SK-N-SH (cell line): ENCODE measurements at regions not wholly inside any gene's neighbourhood (a gene's known extent, or its start where the extent isn't known, plus 50 kb on each side); places are given as distances from the start of the nearest gene placed in this dataset.

Experiments
- CTCF ChIA-PET: fragments of 300-600, 350-600 bp; formaldehyde crosslinking; extraction: SDS; loops from one replicate; lab custom pipeline; 2021; lab: Yijun Ruan, JAX
- POLR2A ChIA-PET: fragments of 350-600 bp; sonication (Branson Sonifier 250); formaldehyde crosslinking; extraction: SDS; loops from one replicate; lab custom pipeline; 2020; ENCODE audit warnings: antibody characterized with exemption, inconsistent platforms; lab: Yijun Ruan, JAX
- DNase-seq: peaks from one replicate; pipeline ENCODE4 v3.0.0; 2012
- H2AFZ ChIP-seq: fragments of 200-600 bp; sonication (generic); 2 replicates; pipeline ENCODE4 v1.8.1; 2016; ENCODE audit warnings: antibody characterized with exemption, mild to moderate bottlenecking, low read depth
- H3F3A ChIP-seq: fragments of 200-600 bp; sonication (generic); replicated peaks from 2 replicates; pipeline ENCODE3; 2016; ENCODE audit warnings: antibody characterized with exemption, mild to moderate bottlenecking; ENCODE audit not compliant: insufficient read depth
- H3K27ac ChIP-seq, 2 experiments: fragments of 200-500 bp in 1 of 2; fragments of 200-600 bp in 1 of 2; sonication (Bioruptor generic) in 1 of 2; sonication (generic), shearing (Covaris generic) in 1 of 2; 2 replicates each; pipeline versions ENCODE4 v1.5.1 to v1.6.1; 2014 to 2016; ENCODE audit warnings: low read depth in 2 of 2, inconsistent platforms in 1 of 2, low read length in 1 of 2, mild to moderate bottlenecking in 1 of 2, mixed read lengths in 1 of 2
- H3K27me3 ChIP-seq: fragments of 200-600 bp; sonication (generic), shearing (Covaris generic); 2 replicates; pipeline ENCODE4 v1.6.1; 2016; ENCODE audit warnings: mixed run types; ENCODE audit not compliant: insufficient read depth
- H3K36me3 ChIP-seq, 2 experiments: fragments of 200-500 bp in 1 of 2; fragments of 200-600 bp in 1 of 2; sonication (Bioruptor generic) in 1 of 2; sonication (generic) in 1 of 2; replicated peaks in 1 of 2; 2 replicates each; pipeline versions ENCODE3 to v1.5.1; 2014 to 2016; ENCODE audit warnings: low read length in 1 of 2, mild to moderate bottlenecking in 1 of 2; ENCODE audit not compliant: insufficient read depth in 2 of 2, control insufficient read depth in 1 of 2
- H3K4me1 ChIP-seq, 2 experiments: fragments of 200-500 bp in 1 of 2; fragments of 200-600 bp in 1 of 2; sonication (Bioruptor generic) in 1 of 2; sonication (generic), shearing (Covaris generic) in 1 of 2; 2 replicates each; pipeline versions ENCODE4 v1.5.1 to v1.6.1; 2014 to 2016; ENCODE audit warnings: low read depth in 1 of 2, low read length in 1 of 2, mixed run types in 1 of 2; ENCODE audit not compliant: insufficient read depth in 2 of 2, control insufficient read depth in 1 of 2
- H3K4me2 ChIP-seq: fragments of 200-600 bp; sonication (generic), shearing (Covaris generic); 2 replicates; pipeline ENCODE4 v1.6.1; 2017; ENCODE audit warnings: mixed run types
- H3K4me3 ChIP-seq, 2 experiments: fragments of 200-500 bp in 1 of 2; fragments of 200-600 bp in 1 of 2; sonication (Bioruptor generic) in 1 of 2; sonication (generic), shearing (Covaris generic) in 1 of 2; 2 replicates each; pipeline versions ENCODE4 v1.5.1 to v1.8.1; 2014 to 2016; ENCODE audit warnings: low read depth in 2 of 2, inconsistent platforms in 1 of 2, low read length in 1 of 2, mild to moderate bottlenecking in 1 of 2, mixed read lengths in 1 of 2, moderate library complexity in 1 of 2
- H3K79me2 ChIP-seq: fragments of 200-600 bp; sonication (generic); 2 replicates; pipeline ENCODE4 v1.8.1; 2017; ENCODE audit warnings: mild to moderate bottlenecking; ENCODE audit not compliant: insufficient read depth
- H3K9ac ChIP-seq: fragments of 200-600 bp; sonication (generic); 2 replicates; pipeline ENCODE4 v1.6.1; 2017; ENCODE audit warnings: mixed run types
- H3K9me2 ChIP-seq: fragments of 200-600 bp; sonication (generic); 2 replicates; pipeline ENCODE4 v1.6.1; 2017; ENCODE audit warnings: mixed run types
- H3K9me3 ChIP-seq: fragments of 200-600 bp; sonication (generic); 2 replicates; pipeline ENCODE4 v1.6.1; 2017; ENCODE audit warnings: mixed run types, mild to moderate bottlenecking, moderate library complexity
- H4K20me1 ChIP-seq: fragments of 200-600 bp; sonication (generic); 2 replicates; pipeline ENCODE4 v1.6.1; 2017; ENCODE audit warnings: mild to moderate bottlenecking, mixed run types; ENCODE audit not compliant: insufficient read depth
- ELF1 ChIP-seq: IDR thresholded peaks from 2 replicates; pipeline ENCODE4 v1.4.0; 2012
- FOXJ3 ChIP-seq: sonication (generic); formaldehyde crosslinking; IDR thresholded peaks from 2 replicates; pipeline ENCODE4 v1.5.1; 2020; ENCODE audit warnings: mild to moderate bottlenecking, missing genetic modification reagents
- FOXM1 ChIP-seq: IDR thresholded peaks from 2 replicates; pipeline ENCODE4 v1.4.0; 2012; ENCODE audit warnings: low read depth, mild to moderate bottlenecking
- GABPA ChIP-seq: IDR thresholded peaks from 2 replicates; pipeline ENCODE4 v1.4.0; 2012; ENCODE audit warnings: low read depth, mild to moderate bottlenecking
- GATA2 ChIP-seq: sonication (generic); formaldehyde crosslinking; IDR thresholded peaks from 2 replicates; pipeline ENCODE4 v1.5.0; 2020; ENCODE audit warnings: mild to moderate bottlenecking, missing genetic modification reagents
- JUND ChIP-seq: IDR thresholded peaks from 2 replicates; pipeline ENCODE4 v1.4.0; 2012
- MEF2A ChIP-seq: IDR thresholded peaks from 2 replicates; pipeline ENCODE4 v1.4.0; 2012; ENCODE audit warnings: low read depth, borderline replicate concordance
- POLR2AphosphoS5 ChIP-seq: IDR thresholded peaks from 2 replicates; pipeline ENCODE4 v1.6.1; 2012; ENCODE audit warnings: low read depth, low read length
- RCOR1 ChIP-seq: fragments of 150-350 bp; IDR thresholded peaks from 2 replicates; pipeline ENCODE4 v1.6.1; 2017; ENCODE audit warnings: antibody characterized with exemption, low read length
- RXRA ChIP-seq: IDR thresholded peaks from 2 replicates; pipeline ENCODE4 v1.4.0; 2012; ENCODE audit warnings: low read depth, mild to moderate bottlenecking, borderline replicate concordance
- SIN3A ChIP-seq: IDR thresholded peaks from 2 replicates; pipeline ENCODE4 v1.6.1; 2012; ENCODE audit warnings: low read depth, mild to moderate bottlenecking, low read length, moderate library complexity, borderline replicate concordance
- SMC3 ChIP-seq: IDR thresholded peaks from 2 replicates; pipeline ENCODE4 v1.6.1; 2012; ENCODE audit warnings: low read depth, low read length, improper control_type of control experiment
- TAF1 ChIP-seq: IDR thresholded peaks from 2 replicates; pipeline ENCODE4 v1.6.1; 2012; ENCODE audit warnings: low read depth, mild to moderate bottlenecking, low read length, moderate library complexity, borderline replicate concordance
- TEAD4 ChIP-seq: IDR thresholded peaks from 2 replicates; pipeline ENCODE4 v1.4.0; 2012; ENCODE audit warnings: mild to moderate bottlenecking, borderline replicate concordance; ENCODE audit not compliant: insufficient read depth
- YY1 ChIP-seq: IDR thresholded peaks from 2 replicates; pipeline ENCODE4 v1.4.0; 2012; ENCODE audit warnings: low read depth, mild to moderate bottlenecking
- WGBS: methylation state at CpG from one replicate; pipeline ENCODE4 v1.1.6; 2017; ENCODE audit warnings: low lambda C conversion rate; 5-methylcytosine and 5-hydroxymethylcytosine counted together
- TF ChIP-seq, protein P1 (sequence below): IDR thresholded peaks from 2 replicates; pipeline ENCODE4; 2012
- TF ChIP-seq, protein P2 (sequence below): fragments of 150-350 bp; IDR thresholded peaks from 2 replicates; pipeline ENCODE4 v1.6.1; 2016; ENCODE audit warnings: mild to moderate bottlenecking, low read depth, low read length
- TF ChIP-seq, protein P3 (sequence below): IDR thresholded peaks from 2 replicates; pipeline ENCODE4 v1.4.0; 2012; ENCODE audit warnings: low read depth, borderline replicate concordance
- TF ChIP-seq, protein P4 (sequence below): IDR thresholded peaks from 2 replicates; pipeline ENCODE4 v1.4.0; 2012; ENCODE audit warnings: low read depth
- TF ChIP-seq, protein P5 (sequence below): IDR thresholded peaks from 2 replicates; pipeline ENCODE4 v1.6.1; 2012; ENCODE audit warnings: mild to moderate bottlenecking, low read depth, low read length, moderate library complexity

DNA sequence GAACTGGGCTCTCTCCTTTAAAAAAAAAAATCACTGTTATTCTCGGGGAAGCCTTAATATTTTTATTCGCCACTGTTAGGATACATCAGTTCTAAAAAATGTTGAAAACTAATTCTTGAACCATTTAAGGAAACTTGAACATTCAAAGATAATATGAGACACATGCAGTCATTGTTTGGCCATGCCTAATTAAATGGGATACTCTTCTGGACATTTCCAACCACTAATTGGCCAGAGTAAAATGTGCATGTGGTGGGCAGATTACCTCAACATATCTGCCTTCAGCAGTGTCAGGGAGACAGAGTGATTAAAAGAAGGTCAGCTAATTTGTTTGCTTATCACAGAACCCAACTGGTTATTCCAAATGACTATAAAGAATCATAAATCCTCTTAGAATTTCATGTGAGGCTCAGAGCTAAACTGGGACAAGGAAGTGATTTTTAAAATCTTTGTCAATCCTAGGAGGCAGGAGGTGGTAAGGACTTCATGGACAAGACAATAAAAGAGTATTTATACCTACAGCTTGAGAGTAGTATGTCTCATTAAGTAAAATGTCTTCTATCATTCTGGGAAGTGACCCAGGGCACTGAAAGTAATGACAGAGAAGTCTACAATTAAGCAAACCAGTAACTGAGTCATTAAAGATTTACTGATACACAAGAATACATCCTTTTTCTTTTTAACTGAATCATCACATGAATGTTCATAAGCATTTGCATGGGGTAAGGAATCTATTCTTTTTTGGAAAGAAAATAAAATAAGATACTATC is 242.9 kb upstream of the TRPM3 start:
- H3K27ac ChIP-seq = no peak overlapping the region
- TF ChIP-seq ELF1 (no peak), JUND (no peak), SIN3A (no peak), SMC3 (no peak), TAF1 (no peak), FOXM1 (no peak), YY1 (no peak), POLR2AphosphoS5 (no peak), GABPA (no peak), GATA2 (CRISPR knock-in tag) (no peak), RCOR1 (no peak), TEAD4 (no peak), MEF2A (no peak), RXRA (no peak), FOXJ3 (no peak)
- TF ChIP-seq, protein P1, sequence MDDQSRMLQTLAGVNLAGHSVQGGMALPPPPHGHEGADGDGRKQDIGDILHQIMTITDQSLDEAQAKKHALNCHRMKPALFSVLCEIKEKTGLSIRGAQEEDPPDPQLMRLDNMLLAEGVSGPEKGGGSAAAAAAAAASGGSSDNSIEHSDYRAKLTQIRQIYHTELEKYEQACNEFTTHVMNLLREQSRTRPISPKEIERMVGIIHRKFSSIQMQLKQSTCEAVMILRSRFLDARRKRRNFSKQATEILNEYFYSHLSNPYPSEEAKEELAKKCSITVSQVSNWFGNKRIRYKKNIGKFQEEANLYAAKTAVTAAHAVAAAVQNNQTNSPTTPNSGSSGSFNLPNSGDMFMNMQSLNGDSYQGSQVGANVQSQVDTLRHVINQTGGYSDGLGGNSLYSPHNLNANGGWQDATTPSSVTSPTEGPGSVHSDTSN = no peak
- TF ChIP-seq, protein P2, sequence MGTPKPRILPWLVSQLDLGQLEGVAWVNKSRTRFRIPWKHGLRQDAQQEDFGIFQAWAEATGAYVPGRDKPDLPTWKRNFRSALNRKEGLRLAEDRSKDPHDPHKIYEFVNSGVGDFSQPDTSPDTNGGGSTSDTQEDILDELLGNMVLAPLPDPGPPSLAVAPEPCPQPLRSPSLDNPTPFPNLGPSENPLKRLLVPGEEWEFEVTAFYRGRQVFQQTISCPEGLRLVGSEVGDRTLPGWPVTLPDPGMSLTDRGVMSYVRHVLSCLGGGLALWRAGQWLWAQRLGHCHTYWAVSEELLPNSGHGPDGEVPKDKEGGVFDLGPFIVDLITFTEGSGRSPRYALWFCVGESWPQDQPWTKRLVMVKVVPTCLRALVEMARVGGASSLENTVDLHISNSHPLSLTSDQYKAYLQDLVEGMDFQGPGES = no peak
- TF ChIP-seq, protein P3, sequence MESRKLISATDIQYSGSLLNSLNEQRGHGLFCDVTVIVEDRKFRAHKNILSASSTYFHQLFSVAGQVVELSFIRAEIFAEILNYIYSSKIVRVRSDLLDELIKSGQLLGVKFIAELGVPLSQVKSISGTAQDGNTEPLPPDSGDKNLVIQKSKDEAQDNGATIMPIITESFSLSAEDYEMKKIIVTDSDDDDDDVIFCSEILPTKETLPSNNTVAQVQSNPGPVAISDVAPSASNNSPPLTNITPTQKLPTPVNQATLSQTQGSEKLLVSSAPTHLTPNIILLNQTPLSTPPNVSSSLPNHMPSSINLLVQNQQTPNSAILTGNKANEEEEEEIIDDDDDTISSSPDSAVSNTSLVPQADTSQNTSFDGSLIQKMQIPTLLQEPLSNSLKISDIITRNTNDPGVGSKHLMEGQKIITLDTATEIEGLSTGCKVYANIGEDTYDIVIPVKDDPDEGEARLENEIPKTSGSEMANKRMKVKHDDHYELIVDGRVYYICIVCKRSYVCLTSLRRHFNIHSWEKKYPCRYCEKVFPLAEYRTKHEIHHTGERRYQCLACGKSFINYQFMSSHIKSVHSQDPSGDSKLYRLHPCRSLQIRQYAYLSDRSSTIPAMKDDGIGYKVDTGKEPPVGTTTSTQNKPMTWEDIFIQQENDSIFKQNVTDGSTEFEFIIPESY = no peak
- TF ChIP-seq, protein P4, sequence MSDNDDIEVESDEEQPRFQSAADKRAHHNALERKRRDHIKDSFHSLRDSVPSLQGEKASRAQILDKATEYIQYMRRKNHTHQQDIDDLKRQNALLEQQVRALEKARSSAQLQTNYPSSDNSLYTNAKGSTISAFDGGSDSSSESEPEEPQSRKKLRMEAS = no peak
- TF ChIP-seq, protein P5, sequence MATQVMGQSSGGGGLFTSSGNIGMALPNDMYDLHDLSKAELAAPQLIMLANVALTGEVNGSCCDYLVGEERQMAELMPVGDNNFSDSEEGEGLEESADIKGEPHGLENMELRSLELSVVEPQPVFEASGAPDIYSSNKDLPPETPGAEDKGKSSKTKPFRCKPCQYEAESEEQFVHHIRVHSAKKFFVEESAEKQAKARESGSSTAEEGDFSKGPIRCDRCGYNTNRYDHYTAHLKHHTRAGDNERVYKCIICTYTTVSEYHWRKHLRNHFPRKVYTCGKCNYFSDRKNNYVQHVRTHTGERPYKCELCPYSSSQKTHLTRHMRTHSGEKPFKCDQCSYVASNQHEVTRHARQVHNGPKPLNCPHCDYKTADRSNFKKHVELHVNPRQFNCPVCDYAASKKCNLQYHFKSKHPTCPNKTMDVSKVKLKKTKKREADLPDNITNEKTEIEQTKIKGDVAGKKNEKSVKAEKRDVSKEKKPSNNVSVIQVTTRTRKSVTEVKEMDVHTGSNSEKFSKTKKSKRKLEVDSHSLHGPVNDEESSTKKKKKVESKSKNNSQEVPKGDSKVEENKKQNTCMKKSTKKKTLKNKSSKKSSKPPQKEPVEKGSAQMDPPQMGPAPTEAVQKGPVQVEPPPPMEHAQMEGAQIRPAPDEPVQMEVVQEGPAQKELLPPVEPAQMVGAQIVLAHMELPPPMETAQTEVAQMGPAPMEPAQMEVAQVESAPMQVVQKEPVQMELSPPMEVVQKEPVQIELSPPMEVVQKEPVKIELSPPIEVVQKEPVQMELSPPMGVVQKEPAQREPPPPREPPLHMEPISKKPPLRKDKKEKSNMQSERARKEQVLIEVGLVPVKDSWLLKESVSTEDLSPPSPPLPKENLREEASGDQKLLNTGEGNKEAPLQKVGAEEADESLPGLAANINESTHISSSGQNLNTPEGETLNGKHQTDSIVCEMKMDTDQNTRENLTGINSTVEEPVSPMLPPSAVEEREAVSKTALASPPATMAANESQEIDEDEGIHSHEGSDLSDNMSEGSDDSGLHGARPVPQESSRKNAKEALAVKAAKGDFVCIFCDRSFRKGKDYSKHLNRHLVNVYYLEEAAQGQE = no peak
- TF ChIP-seq, all 33 proteins: peak for 0
- Histone ChIP-seq H3K79me2 (no peaks in the 10 kb centered on the region), H3K27me3 (no peaks in the 10 kb centered on the region), H2AFZ (no peak overlapping the region), H3K9me2 (no peaks in the 10 kb centered on the region), H3K4me2 (no peak overlapping the region), H3K4me1 (no peaks in the 10 kb centered on the region), H3K9ac (no peak overlapping the region), H3K9me3 (no peaks in the 10 kb centered on the region), H3K36me3 (no peaks in the 10 kb centered on the region), H4K20me1 (no peaks in the 10 kb centered on the region), H3K4me3 (no peak overlapping the region), H3F3A (no peaks in the 10 kb centered on the region)
- ChIA-PET CTCF (no interaction called here), POLR2A (no interaction called here)
- WGBS = 9% methylated on average over 2 of the region's 2 CpGs
- no peak for DNase-seq
